GM15510 (cell line): ENCODE measurements at regions not wholly inside any gene's neighbourhood (a gene's known extent, or its start where the extent isn't known, plus 50 kb on each side); places are given as distances from the start of the nearest gene placed in this dataset.

Source experiments
- POLR2A ChIP-seq: IDR thresholded peaks from 3 replicates; pipeline ENCODE4 v1.6.1; 2011; ENCODE audit warnings: borderline replicate concordance; ENCODE audit not compliant: insufficient read length; ENCODE audit errors: extremely low read depth

GRCh38 chr7:69531050-69531449 is 67.2 kb upstream of the AUTS2 start:
- no peak for TF ChIP-seq POLR2A

DNA sequence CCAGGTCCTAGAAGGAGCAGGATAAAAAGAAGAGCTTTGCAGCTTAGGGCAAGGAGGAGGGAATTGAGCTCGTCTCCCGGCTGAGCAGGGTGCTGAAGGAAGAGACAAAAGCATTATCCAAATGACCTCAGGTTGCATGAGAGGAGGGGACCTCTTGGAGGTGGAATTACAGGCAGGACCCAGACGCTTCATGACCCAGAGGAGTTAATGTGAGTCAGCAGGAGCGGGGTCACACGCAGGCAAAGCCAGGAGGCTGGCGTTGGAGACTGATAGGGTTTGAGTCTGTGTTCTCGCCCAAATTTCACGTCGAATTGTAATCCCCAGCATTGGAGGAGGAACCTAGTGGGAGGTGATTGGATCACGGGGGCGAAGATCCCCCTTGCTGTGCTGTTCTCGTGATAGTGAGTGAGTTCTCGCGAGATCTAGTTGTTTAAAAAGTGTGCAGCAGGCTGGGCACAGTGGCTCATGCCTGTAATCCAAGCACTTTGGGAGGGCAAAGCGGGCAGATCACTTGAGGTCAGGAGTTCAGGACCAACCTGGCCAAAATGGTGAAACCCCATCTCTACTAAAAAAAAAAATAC is 63.7 kb upstream of the AUTS2 start:
- TF ChIP-seq POLR2A, result no peak

- TF ChIP-seq POLR2A, result no peak
These were observed 60.6 kb upstream of the AUTS2 start for GRCh38 chr7:69537691-69538090.

DNA sequence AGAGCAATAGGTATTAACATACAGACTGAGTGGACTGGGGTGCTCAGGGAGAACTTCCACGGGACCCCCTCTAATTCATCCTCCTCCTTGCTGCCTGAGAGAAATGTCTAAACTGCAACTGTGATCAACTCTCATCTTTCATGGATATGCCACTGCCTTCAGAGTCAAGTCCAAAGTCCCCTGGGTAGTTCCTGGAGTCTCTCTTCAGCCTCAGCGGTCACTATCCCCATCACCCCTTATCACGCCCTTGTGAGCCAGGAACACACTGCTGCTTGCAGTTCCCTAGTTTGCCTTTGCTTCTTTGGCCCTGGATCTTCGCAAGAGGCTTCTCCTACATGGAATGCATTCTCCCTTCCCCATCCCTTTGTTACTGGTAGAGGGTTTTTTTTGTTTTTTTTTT is 58.7 kb upstream of the AUTS2 start:
- TF ChIP-seq POLR2A, result no peak

GRCh38 chr7:69540287-69540686 is 58.0 kb upstream of the AUTS2 start:
- no peak for TF ChIP-seq POLR2A

DNA sequence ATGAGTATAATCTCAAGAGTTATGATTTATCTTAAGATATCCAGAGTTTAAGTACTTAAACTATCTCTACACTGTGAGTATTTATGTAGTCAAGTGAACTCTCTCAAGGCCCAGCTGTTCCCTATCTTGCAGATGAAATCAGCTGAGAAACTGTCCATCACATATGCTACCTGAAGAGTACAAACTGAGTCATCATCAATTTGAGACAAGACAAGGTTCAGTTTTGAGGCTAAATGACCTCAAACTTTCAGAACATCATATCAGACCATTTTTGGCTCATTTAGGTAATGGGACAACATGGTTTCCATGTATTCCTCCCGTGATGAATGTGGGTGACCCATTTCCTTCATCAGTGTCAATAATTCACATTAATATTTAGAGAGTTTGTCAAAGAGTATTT is 53.1 kb upstream of the AUTS2 start:
- TF ChIP-seq POLR2A, result no peak
